H1 (cell line): ENCODE measurements at regions not wholly inside any gene's neighbourhood (a gene's known extent, or its start where the extent isn't known, plus 50 kb on each side); places are given as distances from the start of the nearest gene placed in this dataset.

ENCODE experiments used
- ATF2 ChIP-seq: IDR thresholded peaks from 2 replicates; pipeline ENCODE4 v1.6.1; 2012; ENCODE audit warnings: low read length, inconsistent platforms
- BCL11A ChIP-seq, 2 experiments: IDR thresholded peaks; one replicate each; pipeline ENCODE4 v1.6.1; 2011; ENCODE audit warnings: low read depth in 2 of 2, low read length in 2 of 2, mild to moderate bottlenecking in 2 of 2
- CTBP2 ChIP-seq: IDR thresholded peaks from 2 replicates; pipeline ENCODE4 v1.7.0; 2011; ENCODE audit warnings: borderline replicate concordance, mild to moderate bottlenecking, moderate library complexity, mixed read lengths, low read length; ENCODE audit not compliant: insufficient read depth, insufficient read length
- KDM4A ChIP-seq: IDR thresholded peaks from one replicate; pipeline ENCODE4 v1.7.1; 2012; ENCODE audit warnings: low read depth, mild to moderate bottlenecking, moderate library complexity, low read length, inconsistent platforms; ENCODE audit not compliant: severe bottlenecking
- NRF1 ChIP-seq: IDR thresholded peaks from 2 replicates; pipeline ENCODE4 v1.6.1; 2011; ENCODE audit warnings: mild to moderate bottlenecking, low read depth, low read length, improper control_type of control experiment
- SUZ12 ChIP-seq: fragments of 200-600 bp; sonication (generic); IDR thresholded peaks from 2 replicates; pipeline ENCODE4 v1.6.1; 2012; ENCODE audit warnings: mild to moderate bottlenecking, inconsistent platforms, low read length, moderate library complexity, mixed read lengths
- TBP ChIP-seq: IDR thresholded peaks from 2 replicates; pipeline ENCODE4 v1.6.1; 2011; ENCODE audit warnings: low read depth, low read length, improper control_type of control experiment
- YY1 ChIP-seq: IDR thresholded peaks from 2 replicates; pipeline ENCODE4 v1.6.1; 2011; ENCODE audit warnings: low read depth, mild to moderate bottlenecking, low read length

GRCh38 chr12:27870939-27871338, 90.9 kb upstream of the MANSC4 start (continued):
- TF ChIP-seq KDM4A (no peak), BCL11A (IDR thresholded peaks at IDR 0.05; ENCODE audit: low read depth in 2 of 2, low read length in 2 of 2) (no peak), NRF1 (no peak), CTBP2 (no peak), SUZ12 (no peak), TBP (no peak), ATF2 (no peak), YY1 (no peak)
